Activated CD8-positive, alpha-beta memory T cell treated with anti-CD3 and anti-CD28 coated beads for 4 hours (primary cell): ENCODE measurements at regions not wholly inside any gene's neighbourhood (a gene's known extent, or its start where the extent isn't known, plus 50 kb on each side); places are given as distances from the start of the nearest gene placed in this dataset.
"Not testable (repeated sequence)": the region's sequence is repeated elsewhere in the genome, so short reads cannot be mapped to it uniquely, and the experiment has no call there.

Experiments used
- DNase-seq, 2 donors: peaks; one replicate each; pipeline ENCODE4 v3.0.0-alpha.2; 2020; ENCODE audit warnings: low read depth in 2 of 2

DNA sequence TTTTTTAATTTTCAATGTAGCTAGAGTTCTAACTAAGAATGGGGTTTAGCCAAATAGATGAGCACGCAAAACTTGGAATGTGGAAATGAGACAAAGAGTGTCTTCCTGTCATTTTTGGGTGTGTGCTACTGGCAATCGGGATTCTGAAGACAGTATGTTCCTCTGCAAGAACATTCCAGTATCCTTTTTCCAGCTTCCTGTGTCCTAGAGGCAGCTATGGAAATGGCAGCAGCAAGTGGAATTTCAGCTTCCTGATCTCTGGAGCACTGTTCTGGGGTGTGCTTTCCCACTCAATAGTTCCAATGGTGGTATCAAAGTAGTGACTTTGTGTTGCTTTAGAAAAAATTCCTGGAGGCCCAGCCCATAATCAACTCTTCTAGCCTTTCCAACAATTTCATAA is 642.9 kb upstream of the KCNMB2 start:
- DNase-seq, result no peak

DNA sequence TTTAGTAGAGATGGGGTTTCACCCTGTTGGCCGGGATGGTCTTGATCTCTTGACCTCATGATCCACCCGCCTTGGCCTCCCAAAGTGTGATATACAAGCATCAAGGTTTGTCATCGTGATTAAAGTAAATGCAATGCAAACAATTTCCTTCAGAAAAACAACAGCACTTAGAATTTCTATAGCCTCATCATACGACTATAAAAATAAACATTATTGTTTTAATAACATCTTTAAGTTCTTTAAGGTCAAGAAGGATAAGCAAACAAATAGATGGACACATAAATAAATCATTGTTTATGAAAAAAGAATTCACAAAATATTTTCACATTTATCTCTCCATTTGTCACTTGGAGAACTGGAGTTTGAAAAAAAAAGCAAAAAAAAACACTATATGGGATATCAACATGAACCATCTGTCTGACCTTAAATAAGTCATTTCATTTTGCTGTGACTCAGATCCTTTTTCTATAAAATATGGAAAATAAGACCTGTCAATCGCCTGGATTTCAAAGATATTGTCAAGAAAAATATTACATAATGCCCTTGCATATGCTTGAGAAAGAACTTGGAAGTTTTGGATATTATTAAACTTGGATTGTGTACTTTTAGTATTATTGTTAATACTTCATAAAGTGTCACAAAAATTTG is 642.0 kb upstream of the KCNMB2 start:
- no peak for DNase-seq

DNA sequence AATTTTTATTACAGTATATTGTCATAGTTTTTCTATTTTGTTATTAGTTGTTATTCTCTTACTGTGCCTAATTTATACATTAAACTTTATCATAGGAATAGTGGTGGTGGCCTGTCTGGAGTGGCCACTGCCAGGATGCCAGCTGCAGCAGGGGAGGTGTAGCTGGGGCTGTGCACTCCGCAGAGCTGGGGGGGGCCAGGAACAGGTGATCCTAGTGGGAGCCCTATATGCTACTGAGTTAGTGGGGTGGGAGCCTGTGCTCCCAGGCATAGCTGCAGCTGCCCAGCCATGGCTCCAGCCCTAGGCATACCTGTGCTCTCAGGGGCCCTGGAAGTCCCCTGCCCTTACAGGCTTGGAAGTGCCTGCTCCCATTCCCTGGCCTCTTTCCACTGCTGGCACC is 638.1 kb upstream of the KCNMB2 start:
- no peak for DNase-seq

DNA sequence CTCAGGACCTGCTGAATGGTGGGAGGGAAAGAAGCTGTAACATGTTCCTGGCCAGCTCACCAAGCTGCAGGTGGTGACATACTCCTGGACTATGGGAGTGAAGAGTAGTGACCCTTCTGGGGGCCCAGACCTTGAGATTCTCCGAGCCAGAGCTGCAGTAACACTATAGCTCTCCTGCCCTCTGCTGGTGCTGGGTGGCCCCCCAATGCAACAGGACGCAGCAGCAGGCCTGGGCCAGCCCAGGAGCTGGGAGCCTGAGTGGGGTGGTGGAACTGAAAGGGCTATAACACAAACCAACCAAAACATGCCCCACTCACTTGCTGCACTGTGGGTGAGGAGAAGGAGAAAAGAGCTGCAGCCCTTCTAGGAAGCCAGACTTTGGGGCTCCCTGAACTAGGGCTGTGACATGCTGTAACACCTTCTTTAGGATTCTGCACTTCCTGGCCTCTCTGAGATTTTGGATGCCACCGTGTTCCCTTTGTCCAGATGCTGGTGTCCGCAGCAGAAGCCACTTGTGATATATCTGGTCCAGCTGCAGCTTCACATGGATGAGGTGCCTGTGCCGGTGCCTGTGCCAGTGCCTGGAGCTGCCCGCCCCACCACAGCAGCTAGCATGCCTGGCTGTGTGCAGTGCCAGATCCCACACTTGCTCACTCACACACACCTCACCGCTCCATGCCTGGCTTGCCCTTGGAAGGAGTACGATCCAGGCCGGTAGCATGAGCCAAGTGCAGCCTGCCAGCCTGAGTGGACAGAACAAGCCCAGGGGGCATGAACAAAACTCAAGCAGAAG is 636.8 kb upstream of the KCNMB2 start:
- no peak for DNase-seq

DNA sequence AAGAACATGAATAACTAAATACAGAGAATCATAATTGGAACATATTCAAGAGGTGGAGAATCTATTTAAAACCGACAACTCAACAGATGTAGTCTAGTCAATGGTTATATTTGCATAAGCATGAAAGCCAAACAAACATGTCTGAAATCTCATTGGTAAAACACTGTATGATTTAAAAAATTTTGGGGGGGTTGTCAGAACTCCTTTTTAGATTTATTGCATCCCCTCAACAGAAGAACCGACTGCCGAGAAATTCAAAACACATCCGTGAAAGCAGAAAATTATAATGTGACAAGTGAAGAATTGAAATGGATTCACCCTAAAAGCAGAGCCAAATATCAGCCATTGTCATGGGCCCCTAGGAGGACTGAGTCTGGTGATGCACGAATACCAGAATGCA is 633.4 kb upstream of the KCNMB2 start:
- no peak for DNase-seq

- no peak for DNase-seq
These were observed 631.6 kb upstream of the KCNMB2 start for GRCh38 chr3:177904621-177905020.

DNA sequence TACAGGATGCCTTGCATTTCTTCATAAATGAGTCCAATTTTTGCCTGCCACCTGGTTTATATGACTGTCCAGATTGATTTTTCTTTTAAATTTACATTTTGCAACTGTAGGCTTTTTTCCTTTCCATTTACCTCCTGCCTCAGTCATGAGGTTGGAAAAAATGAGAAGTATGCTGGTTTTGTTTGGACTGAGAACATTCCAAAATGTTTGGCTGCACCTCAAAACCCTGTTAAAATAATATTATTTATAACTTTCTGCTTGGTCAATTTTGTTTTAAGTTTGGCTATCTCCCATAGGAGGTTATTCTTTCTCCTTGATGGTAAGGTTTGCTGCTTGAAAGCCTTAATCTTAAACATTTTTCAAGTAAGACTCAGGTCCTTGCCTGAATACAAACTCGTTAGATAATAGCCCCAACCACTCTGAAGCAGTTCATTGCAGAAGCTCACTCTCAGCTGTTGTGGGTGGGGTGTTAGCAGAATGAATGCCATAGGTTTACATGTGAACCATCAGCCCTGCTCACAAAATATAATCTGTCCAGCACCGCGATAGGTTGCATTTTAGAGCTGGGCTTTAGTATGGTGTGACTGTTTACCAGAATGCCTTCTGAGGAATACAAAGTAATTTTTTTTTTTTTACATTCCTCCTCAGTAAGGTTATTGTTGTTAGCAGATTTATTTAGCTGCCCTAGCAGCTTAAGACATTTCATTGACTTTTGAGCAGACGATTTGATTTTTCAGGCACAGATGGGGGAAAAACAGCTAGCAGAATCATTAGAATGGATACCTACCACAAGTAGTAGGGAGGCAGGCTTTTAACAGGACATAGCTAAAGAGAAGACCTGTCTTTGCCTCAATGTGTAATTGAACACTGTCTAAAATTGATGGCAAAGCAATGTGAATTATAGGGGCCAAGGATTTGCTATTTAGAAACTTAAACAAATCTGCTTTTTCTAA is 630.8 kb upstream of the KCNMB2 start:
- no peak for DNase-seq

DNA sequence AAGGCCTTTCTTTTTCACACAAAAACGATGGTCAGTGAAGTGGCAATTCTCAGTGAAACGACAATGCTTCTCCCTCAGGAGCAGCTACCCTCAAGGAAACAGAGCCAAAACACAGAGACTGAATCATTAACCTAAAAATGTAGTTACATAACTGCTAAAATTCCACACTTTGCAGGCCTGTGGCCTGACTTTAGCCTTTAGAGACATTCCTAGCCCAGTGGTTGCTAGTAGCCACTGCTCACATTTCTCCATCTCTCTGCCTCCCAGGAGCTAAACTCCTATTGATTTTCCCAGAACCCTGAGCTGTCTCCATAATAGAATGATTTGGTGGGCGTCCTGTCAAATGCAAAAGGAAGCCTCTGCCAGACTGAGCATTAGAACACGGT is 630.1 kb upstream of the KCNMB2 start:
- no peak for DNase-seq

DNA sequence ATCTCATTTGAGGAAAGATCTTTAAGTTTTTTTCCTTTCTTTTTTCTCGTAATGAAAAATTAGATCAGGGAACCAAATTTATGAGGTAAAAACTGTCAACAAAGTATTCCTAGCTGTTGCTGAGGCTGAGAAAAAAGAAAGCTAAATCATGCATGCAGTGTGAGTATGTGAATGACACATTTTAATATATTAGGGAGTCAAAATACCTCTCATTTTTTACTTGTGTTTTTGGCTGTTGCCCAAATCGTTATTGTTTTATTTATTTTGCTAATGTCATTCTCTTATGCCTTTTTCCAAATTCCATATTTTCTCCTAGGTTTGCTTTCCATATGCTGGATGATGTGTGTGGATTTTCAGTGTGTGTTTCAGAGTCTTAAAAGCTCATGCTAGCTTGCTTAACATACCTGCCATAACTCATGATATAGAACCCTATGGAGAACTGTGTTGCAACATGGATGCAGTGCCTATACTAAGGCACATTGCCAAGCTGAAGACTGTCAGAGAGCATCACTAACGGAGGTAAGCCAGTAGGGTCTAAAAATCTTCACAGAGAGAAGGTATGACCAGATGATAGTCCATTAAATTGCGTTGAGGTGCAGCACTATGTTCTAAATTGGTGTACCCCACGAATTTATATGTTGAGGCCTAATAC is 629.5 kb upstream of the KCNMB2 start:
- no peak for DNase-seq

GRCh38 chr3:177909530-177909929 is 626.7 kb upstream of the KCNMB2 start:
- not testable (repeated sequence) for DNase-seq

GRCh38 chr3:177914224-177914623 is 622.0 kb upstream of the KCNMB2 start:
- no peak for DNase-seq

DNA sequence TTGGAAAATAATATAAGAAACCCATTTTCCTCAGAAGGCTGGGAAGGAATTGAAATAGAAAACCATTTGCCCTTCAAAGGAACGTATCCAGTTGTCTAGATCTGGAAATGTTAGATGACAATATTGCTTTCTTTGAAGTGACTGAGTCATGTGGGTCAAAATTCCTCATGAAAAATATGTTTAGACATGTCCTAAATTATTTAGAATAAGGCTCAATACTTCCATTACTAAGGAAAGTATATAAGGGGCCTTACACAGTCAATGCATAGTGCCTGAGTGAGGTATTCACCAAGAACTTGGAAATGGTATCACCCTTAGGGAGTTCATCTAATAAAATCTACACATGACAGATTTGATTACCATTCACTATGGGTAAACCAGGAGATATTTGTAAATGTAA is 619.8 kb upstream of the KCNMB2 start:
- DNase-seq, result no peak

DNA sequence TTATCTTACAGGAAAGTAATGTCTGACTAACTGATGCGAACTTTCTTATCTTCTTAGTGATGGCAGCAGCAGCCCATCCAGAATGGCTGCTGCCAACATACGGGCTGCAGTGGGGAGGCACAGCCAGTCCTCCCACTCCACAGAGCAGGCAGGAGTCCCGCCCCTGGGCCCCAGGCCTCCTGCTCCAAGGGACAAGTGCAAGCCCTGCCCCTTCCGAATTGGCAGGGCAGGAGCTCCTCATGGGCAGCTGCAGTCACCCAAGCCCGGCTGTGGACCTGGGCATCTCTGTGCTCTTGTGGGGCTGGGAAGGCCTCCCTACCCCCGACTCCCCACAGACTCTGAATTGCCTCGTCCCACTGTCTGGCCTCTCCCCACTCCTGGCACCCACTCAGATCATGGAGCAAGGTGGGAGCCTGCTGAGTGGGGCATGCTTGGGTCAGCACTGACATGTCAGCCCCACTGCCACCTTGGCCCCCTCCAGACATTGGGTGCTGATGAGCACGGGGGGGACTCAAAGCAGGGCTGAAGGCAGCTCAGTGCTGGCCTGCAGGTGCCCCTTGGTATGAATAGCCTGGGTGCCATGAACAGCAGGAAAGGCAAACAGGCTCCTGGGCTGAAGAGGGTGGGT is 618.9 kb upstream of the KCNMB2 start:
- DNase-seq, result no peak

GRCh38 chr3:177921153-177921552 is 615.1 kb upstream of the KCNMB2 start:
- DNase-seq, result no peak

DNA sequence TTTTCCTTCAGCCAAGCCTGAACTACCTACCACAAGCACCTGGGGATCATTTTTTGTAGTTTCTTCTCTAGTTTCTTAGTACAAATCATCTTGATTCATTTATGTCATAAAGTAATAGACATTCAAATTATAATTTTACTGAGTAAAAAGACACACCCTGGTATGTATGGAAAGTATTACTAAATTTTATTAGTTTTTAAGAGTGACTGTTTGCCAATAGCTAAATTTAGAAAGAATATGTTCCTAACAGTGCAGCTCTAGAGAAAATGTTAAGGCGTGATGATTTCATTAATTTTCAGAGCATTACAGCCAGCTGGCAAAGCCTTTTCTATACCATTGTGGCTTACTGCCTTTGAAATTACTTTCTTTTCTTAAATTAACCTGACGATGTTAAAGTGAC is 612.0 kb upstream of the KCNMB2 start:
- no peak for DNase-seq

DNA sequence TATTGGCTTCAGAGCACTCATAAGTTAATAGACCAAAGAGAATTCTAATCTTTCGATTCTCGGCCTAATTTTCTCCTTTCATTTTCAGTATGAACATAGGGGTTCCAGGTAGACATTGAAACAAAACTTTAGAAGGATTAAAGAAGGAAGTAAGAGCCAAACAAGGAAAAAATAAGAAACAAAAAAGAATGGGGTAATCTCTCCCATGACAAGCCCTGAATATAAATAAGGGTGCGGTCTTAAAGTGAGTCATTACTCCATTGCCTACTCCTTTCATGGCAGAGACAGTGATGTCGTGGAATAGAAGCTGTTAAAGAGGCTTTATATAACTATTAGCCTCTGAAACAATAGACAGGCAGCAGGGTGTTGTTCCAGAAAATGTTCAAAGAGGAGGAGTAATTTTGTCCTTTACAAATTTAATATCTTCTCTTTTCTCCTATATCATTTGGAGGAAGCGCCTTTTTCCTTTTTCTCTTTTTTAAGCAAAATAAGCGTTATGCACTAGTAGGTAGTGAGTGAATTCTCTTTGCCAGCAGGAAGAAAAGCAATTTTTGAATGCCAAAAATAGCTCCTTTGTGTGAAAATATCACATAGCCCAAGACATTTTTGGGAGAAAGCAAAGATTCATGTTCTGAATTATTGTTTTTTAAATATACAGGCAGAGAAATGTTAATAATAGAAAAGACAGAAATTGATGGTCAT is 607.9 kb upstream of the KCNMB2 start:
- DNase-seq, result no peak

GRCh38 chr3:177929310-177929709 is 606.9 kb upstream of the KCNMB2 start:
- DNase-seq, result no peak

- DNase-seq, result no peak
These were observed 605.5 kb upstream of the KCNMB2 start for GRCh38 chr3:177930771-177931170.

- DNase-seq, result no peak
These were observed 604.9 kb upstream of the KCNMB2 start for GRCh38 chr3:177931346-177931745.

DNA sequence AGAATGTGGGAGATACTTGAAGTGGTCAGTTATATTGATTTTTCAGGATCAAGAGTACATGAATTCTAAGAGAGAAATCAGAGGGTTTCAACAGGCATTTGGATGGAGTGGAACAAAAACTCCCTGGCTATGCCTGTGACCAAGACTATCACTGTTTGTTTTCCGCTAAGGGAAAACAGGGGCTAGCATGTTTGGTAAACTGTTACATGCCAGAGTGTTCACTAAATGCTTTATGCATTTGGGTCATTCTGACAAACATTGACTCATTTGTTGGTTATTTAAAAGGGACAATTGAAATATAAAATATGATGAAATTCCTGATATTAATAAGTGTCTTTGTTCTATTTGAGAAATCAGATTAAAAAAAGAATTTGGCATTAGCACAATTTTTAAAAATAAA is 603.9 kb upstream of the KCNMB2 start:
- no peak for DNase-seq
